ENCODE measurements at regions not wholly inside any gene's neighbourhood (a gene's known extent, or its start where the extent isn't known, plus 50 kb on each side); places are given as distances from the start of the nearest gene placed in this dataset.

DNA sequence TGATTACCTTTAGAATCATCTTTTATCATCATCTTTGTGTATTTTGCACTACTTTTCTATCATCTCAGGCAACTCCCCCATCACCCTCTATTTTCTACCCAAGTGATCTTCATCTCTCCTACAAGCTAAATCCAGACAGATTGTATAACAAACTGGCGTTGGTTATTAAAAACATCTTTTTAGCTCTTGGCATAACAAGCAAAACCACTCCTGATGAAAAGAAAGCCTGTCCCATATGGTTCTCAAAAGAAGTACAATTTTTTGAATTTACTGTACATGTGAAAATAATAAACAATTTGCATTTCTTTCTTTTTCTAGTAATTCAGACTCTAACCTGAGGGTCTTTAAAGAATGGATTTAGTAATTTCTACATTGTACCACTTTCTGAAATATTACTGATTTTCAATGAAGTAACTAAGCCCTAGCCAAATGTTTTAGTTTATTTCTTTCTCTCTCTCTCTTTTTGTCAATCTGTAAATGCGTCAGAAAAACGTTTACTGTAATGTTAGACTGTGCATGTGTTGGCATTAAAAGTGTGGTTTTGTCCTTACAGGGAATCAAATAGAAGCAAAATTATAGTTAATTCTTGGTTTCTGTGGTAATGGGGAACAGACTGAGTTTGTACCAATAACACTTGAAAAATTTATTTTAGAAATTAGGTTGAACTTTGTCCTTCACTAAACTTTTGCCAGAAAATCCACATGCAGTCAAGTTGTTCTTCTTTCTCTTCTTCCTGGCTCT is 52.5 kb upstream of the RPS23 start:
- Histone ChIP-seq H3K18ac (ENCODE audit: extremely low read depth, low read length) (no peak overlapping the region), H3K4ac (replicated peaks; ENCODE audit: insufficient read length, low read depth, low read length) (no peak overlapping the region), H4K8ac (ENCODE audit: extremely low read depth, insufficient read depth, low read length) (no peak overlapping the region), H3K56ac (replicated peaks; ENCODE audit: insufficient read length, low read depth, low read length) (no peak overlapping the region), H4K5ac (ENCODE audit: insufficient read length, low read depth, low read length) (no peak overlapping the region), H4K20me1 (replicated peaks in 1 of 2; ENCODE audit: control insufficient read depth in 1 of 2, insufficient read depth in 2 of 2, low read length in 2 of 2) (no peaks in the 10 kb centered on the region), H2BK5ac (ENCODE audit: low read depth, low read length) (no peak overlapping the region), H3K4me3 (ENCODE audit: extremely low read depth in 1 of 4, insufficient read depth in 2 of 4, low read depth in 3 of 4, low read length in 4 of 4) (no peak overlapping the region), H2AFZ (ENCODE audit: low read length) (no peak overlapping the region), H3K79me1 (ENCODE audit: low read depth, low read length) (no peaks in the 10 kb centered on the region), H3K79me2 (ENCODE audit: control insufficient read depth in 1 of 2, insufficient read depth in 2 of 2, low read length in 2 of 2) (no peaks in the 10 kb centered on the region), H2BK12ac (ENCODE audit: low read depth, low read length) (no peak overlapping the region), H3K9me3 (ENCODE audit: insufficient read depth in 2 of 2, low read depth in 1 of 2, low read length in 1 of 2) (peaks cover 0 to 6% of the 10 kb centered on the region in 2 experiments; a peak in 2 of 4 replicates), H3K27me3 (replicated peaks in 1 of 4; ENCODE audit: control insufficient read depth in 3 of 4, extremely low read depth in 1 of 4, insufficient read depth in 3 of 4, low read length in 3 of 4) (peaks cover 0 to 2% (median 0%) of the 10 kb centered on the region in 4 experiments; a peak in 1 of 7 replicates), H3K4me1 (replicated peaks in 1 of 4; ENCODE audit: control insufficient read depth in 3 of 4, insufficient read depth in 4 of 4, low read length in 3 of 4) (no peaks in the 10 kb centered on the region), H3K27ac (ENCODE audit: low read depth, low read length) (no peak overlapping the region), H2AK5ac (ENCODE audit: low read depth, low read length) (no peak overlapping the region), H3K4me2 (ENCODE audit: insufficient read depth in 1 of 2, low read depth in 2 of 2, low read length in 2 of 2) (no peak overlapping the region), H3K14ac (ENCODE audit: insufficient read length) (no peak overlapping the region), H3K9ac (replicated peaks in 1 of 4; ENCODE audit: extremely low read depth in 1 of 4, low read depth in 3 of 4, low read length in 3 of 4) (no peak overlapping the region), H2BK20ac (ENCODE audit: low read length) (no peak overlapping the region), H2BK15ac (ENCODE audit: low read length) (no peak overlapping the region), H3K23ac (ENCODE audit: insufficient read length) (no peak overlapping the region), H3K23me2 (ENCODE audit: low read depth, low read length) (no peaks in the 10 kb centered on the region), H3K36me3 (ENCODE audit: control insufficient read depth in 2 of 4, insufficient read depth in 4 of 4, low read length in 3 of 4) (no peaks in the 10 kb centered on the region), H2BK120ac (replicated peaks; ENCODE audit: low read depth, low read length) (no peak overlapping the region), H4K91ac (replicated peaks; ENCODE audit: insufficient read length, low read length) (no peak overlapping the region)
- 89% methylated on average over 3 of the region's 3 CpGs; no CpG with 5 or more reads in 1 of the 2 experiments for WGBS, 2 experiments (ENCODE audit: extremely low coverage in 1 of 2, insufficient coverage in 1 of 2, insufficient read length in 1 of 2, insufficient replicate concordance in 2 of 2, low coverage in 1 of 2, low lambda C conversion rate in 2 of 2, missing lambda C conversion rate in 1 of 2)
- no peak for FAIRE-seq
- TF ChIP-seq BCL11A (IDR thresholded peaks at IDR 0.05; ENCODE audit: low read depth in 2 of 2, low read length in 2 of 2), result no peak
- no peak for TF ChIP-seq SP2 (IDR thresholded peaks at IDR 0.05; ENCODE audit: low read length)
- TF ChIP-seq CTBP2 (IDR thresholded peaks at IDR 0.05; ENCODE audit: borderline replicate concordance, insufficient read depth, insufficient read length, low read length), result no peak
- no peak for TF ChIP-seq CEBPB (IDR thresholded peaks at IDR 0.05; ENCODE audit: low read depth, low read length)
- TF ChIP-seq MAFK (IDR thresholded peaks at IDR 0.05; ENCODE audit: low read depth, low read length), result no peak
- TF ChIP-seq RBBP5 (IDR thresholded peaks at IDR 0.05; ENCODE audit: borderline replicate concordance, low read depth, low read length), result no peak
- no peak for DNase-seq (ENCODE audit: low read depth in 1 of 2, low spot score in 2 of 2)
- POLR2A ChIA-PET (ENCODE audit: partially characterized antibody), result no interaction called here
- CTCF ChIA-PET (ENCODE audit: partially characterized antibody), result interaction anchor here (0.9 to 2.8 kb wide), 5 partner anchors 18 to 27 kb away, joined by 3 to 11 read pairs (median 5); no protein-coding TSS in a partner anchor

Data from H1 (cell line).